Spleen (tissue), 7 donors: ENCODE measurements at regions not wholly inside any gene's neighbourhood (a gene's known extent, or its start where the extent isn't known, plus 50 kb on each side); places are given as distances from the start of the nearest gene placed in this dataset.

Source experiments
- POLR2AphosphoS5 ChIP-seq, 3 donors: sonication (generic); formaldehyde crosslinking; IDR thresholded peaks; one replicate each; pipeline ENCODE4 v1.5.1; 2017; ENCODE audit warnings: antibody characterized with exemption in 3 of 3
- TF ChIP-seq, protein P1 (sequence below), 11 experiments: fragments of 200-600 bp in 7 of 11; fragments of 450-650 bp in 4 of 11; sonication (generic) in 4 of 11; IDR thresholded peaks in 8 of 11; conservative IDR thresholded peaks in 3 of 11; 1 replicate in 7 of 11; 2 replicates in 4 of 11; pipeline versions ENCODE4 v1.4.0 to v1.8.0; 2016 to 2021; ENCODE audit warnings: antibody characterized with exemption in 11 of 11, inconsistent platforms in 4 of 11, mild to moderate bottlenecking in 1 of 11
- donor health status: DM: no; HTN: no; CAD: no; lungs with moderate emphysema.
- donor health status: DM: no; HTN: no; CAD: no.
- donor health status: DM: no; HTN: no; CAD: no.

GRCh38 chr16:63131503-63131902 is 1095.3 kb upstream of the CDH8 start:
- TF ChIP-seq POLR2AphosphoS5 (IDR thresholded peaks at IDR 0.05) = no peak
- TF ChIP-seq, protein P1, sequence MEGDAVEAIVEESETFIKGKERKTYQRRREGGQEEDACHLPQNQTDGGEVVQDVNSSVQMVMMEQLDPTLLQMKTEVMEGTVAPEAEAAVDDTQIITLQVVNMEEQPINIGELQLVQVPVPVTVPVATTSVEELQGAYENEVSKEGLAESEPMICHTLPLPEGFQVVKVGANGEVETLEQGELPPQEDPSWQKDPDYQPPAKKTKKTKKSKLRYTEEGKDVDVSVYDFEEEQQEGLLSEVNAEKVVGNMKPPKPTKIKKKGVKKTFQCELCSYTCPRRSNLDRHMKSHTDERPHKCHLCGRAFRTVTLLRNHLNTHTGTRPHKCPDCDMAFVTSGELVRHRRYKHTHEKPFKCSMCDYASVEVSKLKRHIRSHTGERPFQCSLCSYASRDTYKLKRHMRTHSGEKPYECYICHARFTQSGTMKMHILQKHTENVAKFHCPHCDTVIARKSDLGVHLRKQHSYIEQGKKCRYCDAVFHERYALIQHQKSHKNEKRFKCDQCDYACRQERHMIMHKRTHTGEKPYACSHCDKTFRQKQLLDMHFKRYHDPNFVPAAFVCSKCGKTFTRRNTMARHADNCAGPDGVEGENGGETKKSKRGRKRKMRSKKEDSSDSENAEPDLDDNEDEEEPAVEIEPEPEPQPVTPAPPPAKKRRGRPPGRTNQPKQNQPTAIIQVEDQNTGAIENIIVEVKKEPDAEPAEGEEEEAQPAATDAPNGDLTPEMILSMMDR (IDR thresholded peaks at IDR 0.05 in 8 of 11, conservative IDR thresholded peaks at IDR 0.05 in 3 of 11) = no peak
